Tongue (tissue), 1 donor: ENCODE measurements at regions not wholly inside any gene's neighbourhood (a gene's known extent, or its start where the extent isn't known, plus 50 kb on each side); places are given as distances from the start of the nearest gene placed in this dataset.
A peak's percentile ranks its signal among the peaks of the same experiment; 100 is the strongest.
"Not testable (repeated sequence)": the region's sequence is repeated elsewhere in the genome, so short reads cannot be mapped to it uniquely, and the experiment has no call there.

Experiments used
- DNase-seq: peaks from one replicate; pipeline ENCODE4 v3.0.0-alpha.2; 2015

DNA sequence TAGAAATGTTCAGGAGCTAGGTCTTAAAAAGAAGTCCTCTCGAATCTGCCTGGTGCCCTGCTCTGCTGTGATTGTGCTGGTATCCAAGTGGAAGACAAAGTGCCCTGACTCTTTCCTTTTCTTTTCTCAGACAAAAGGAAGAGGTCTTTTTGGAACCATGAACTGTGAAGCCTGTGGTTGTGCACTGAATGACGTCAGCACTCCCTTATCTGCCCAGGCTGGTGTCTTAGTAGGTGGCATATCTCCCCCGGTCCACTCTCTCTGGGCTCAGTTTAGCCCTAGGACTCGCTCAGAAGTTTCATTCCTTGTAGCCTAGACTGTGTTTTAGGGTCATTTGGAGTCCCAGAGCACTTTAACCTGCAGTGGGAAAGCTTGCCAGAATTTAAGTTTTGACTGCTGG, 400.3 kb upstream of the CT83 start:
- DNase-seq = no peak

DNA sequence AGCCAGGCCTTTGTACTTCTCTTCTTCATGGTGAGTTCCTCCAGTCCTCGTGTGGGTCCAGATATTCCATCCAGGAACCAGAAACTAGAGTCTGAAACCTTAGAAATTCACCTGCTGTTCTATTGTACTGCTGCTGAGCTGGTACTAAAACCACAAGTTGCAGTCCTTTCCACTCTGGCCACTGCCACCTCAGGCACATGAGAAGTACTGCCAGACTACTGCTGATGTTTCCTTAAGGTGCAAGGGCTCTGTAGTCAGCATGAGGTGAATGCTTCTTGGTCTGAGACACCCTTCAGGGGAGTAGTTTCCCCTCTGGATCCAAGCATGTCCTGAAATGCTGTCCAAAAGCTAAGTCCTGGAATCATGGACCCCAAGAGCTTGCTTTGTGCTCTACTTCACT, 399.6 kb upstream of the CT83 start:
- DNase-seq = no peak

DNA sequence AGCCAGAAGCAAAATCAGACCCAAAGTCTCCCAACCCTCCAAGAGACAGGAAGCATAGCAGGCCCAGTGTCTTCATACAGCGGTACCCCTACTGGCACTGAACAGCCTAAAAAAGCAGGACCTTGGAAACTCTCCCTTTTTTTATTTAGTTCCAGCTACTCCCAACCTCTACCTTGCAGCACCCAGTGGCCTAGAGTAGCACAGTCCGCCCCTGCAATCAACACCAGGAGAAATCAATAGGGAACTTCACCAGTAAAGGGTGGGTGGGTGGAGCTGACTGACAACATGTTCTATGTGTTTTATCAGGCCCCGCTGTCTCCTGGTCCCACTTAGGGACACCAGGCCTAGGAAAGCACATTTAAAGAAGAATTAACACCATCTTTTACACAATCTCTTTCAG, 378.5 kb upstream of the CT83 start:
- no peak for DNase-seq

DNA sequence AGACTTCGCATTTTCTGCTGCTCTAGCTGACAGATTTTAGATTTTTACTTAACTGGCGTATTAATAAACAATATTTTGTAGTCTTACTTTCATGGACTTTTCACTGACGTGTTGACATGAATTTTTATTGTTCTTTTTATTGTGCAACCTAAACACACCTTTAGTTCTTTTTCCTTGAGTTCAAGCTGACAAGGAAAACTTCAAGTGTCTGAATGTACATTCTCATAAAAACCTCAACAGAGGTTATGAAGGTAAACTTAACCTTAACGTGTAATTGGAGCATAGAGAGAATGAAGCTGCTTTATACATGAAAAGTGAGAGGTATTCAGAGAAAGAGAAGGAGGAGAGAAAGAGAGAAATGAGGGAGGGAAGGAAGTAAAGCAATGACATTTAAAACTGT, 364.3 kb upstream of the CT83 start:
- DNase-seq = no peak

DNA sequence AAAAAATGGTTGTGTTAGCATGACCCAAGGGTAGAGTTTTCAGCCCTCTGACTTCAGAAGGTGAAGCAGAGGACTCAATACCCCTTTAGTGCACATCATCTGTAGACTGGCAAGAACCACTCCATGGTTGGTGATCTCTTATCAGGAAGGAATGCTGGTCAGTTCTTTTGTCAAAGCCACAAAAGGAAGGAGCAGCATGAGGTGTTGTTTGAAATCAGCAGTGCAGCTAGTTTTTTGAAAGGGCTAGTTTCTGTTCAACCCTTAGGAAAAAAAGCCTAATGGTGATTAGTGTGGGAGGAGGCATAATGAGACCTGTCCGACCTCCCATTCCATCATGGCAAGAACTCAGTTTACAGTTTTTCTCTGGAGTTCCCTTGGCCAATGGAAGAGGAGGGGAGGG, 362.0 kb upstream of the CT83 start:
- no peak for DNase-seq

DNA sequence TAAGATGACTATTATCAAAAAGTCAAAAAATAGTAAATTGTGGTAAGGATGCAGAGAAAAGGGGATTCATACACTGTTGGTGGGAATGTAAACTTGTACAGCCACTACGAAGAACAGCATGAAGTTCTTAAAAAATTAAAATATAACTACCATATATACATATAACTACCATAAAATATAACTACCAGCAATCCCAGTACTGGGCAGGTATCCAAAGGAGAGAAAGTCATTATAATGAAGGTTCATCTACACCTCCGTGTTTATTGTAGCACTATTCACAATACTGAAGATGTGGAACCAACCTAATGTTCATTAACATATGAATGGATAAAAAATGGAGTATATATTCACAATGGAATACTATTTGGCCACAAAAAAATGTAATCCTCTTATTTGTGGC, 360.9 kb upstream of the CT83 start:
- no peak for DNase-seq

DNA sequence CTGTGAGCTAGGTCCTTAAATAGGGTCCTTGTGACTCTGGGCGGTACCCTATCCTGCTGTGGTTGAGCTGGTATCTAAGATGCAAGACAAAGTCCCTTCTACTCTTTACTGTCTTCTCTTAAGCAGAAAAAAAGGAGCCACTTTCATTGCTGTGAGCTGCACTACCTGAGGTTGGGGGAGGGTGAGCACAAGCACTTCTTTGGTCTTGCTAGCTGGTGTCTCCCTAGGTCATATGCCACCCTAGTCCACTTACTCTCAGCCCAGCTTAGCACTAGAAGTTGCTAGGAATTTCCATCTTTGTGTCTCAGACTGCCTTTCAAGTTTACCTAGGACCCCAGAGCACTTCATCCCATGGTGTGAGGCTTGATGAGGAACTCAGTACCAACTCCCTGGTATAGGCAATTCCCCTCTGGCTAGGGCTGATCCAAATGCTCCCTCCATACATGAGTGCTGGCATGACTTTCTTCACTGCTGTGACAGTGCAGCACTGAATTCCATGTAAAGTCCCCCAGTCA, 343.6 kb upstream of the CT83 start:
- DNase-seq = no peak

DNA sequence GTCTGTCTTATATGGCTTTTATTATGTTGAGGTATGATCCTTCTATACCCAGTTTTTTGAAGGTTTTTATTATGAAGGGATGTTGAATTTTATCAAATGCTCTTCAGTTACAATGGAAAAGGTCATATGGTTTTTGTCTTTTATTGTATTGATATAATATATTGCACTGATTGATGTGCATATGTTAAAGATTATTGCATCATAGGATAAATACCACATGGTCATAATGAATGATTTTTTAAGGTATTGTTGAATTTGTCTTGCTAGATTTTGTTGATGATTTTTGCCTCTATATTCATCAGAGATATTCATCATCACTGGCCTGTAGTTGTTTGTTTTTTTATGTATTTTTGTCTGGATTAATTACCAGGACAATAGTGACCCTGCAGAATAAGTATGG, 339.2 kb upstream of the CT83 start:
- DNase-seq = no peak

DNA sequence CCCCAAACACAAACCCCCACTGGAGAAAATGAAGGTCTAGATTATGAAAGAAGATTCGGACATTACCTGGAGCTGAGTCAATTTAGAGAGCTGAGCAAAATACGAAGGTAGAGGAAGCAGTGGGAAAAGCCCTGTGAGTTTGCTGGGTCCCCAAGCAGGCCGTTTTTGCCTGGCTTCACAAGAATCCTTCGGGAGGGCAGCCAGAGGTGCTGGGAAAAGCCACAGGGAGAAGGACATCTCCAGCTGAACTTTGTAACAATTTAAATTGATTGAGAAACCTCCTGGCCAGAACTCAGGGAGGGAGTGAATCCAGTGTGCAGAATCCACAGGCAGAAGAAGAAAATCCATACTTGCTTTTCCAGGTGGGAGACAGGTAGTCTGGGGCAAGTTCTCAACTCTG, 319.1 kb upstream of the CT83 start:
- no peak for DNase-seq

DNA sequence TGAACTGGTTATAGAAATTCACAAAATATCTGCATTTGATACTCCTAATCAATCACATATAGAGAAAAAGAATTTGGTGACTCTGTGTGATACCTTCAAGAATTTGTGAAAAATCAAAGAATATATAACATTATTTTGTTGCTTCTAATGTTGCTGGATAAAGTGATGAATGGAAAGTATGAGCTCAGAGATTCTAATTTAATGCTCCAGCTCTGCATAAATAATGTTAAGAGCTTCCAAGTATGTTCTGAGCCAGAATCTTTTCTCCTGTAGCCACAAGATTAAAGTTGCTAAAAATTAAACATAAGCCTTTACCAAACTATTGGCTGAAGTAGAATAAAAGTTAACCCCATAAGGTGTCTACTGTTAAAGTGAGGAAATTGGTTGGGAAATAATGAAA, 294.7 kb upstream of the CT83 start:
- DNase-seq = peak; percentile 9

DNA sequence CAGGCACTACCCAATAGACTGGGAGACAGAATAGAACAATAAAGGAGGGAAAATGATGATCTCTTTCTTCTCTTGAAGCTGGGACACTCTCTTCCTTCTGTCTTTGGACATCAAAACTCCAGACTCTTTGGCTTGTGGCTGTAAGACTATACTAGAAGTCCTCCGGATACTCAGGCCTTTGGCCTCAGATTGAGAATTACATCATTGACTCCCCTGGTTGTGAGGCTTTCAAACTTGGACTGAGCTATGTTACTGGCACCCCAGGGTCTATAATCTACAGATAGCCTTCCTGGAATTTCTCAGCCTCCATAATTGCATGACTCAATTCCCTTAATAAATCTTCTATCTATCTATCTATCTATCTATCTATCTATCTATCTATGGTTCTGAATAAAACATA, 294.2 kb upstream of the CT83 start:
- DNase-seq = peak; percentile 0

DNA sequence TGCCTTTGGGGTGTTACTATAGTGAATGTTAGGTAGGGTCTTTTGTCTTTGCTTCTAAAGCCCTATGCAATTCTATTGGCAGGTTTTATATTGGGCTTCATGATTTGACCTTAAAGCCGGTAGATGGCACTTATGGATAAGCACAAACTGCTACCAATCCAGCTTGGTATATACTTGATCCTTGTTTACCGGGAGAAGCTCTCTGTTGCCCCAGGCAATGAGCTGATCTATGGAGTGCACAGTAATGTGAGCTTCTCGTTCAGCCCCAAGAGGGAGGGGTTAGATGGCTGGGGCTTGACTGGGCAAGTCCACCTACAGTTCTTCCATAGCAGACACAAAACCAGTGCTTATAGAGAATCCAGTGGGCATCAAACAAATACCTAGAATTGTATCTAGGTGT, 287.2 kb upstream of the CT83 start:
- DNase-seq = peak; percentile 7

DNA sequence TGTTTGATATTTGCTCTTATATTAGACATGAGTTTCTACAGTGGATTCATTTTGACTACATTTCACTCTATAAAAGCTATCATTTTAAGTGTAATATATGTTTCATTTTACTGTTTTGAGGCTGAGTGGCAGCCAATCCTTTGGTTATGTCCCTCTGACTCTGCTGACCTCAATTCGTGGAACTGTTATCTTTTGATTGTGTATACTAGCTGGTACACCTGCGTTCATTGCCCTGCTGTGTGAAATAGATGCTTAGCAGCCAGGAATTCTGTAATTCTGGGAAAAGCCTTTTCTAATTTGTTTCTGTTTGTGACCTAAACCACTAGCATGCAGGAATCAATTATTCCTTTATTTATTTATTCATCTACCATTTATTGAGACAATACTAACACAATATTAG, 269.4 kb upstream of the CT83 start:
- no peak for DNase-seq

DNA sequence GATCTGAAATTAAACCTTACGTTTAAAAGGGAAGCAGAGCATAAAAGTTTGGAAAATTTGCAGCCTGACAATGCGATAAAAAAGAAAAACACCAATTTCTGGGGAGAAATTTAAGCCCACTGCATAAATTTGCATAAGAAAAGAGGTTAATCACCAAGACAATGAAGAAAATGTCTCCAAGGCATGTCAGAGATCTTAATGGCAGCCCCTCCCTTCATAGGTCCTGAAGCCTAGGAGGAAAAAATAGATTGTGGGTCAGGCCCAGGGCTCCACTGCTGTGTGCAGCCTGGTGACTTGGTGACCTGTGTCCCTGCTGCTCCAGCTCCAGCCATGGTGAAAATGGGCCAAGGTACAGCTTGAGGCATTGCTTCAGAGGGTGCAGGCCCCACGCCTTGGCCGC, 264.0 kb upstream of the CT83 start:
- no peak for DNase-seq

DNA sequence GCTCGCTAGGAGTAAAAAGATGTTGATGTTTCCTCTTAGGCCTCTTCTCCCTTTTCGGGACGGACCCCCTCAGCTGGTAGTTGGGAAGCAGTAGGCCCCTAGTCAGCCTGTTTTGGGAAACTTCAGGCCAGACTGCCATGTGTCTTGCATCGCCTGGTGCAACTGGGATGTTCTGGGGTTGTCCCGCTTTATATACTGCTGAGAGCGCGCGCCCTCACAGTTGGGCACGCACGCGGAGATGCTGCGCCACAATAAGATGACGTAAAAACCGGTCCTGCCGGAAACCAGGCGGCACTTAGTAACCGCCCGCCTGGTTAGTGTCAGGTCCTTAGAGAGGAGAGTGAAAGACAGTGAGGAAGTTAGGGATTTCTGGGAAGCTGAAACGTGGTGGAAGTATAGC, 231.3 kb upstream of the CT83 start:
- no peak for DNase-seq

DNA sequence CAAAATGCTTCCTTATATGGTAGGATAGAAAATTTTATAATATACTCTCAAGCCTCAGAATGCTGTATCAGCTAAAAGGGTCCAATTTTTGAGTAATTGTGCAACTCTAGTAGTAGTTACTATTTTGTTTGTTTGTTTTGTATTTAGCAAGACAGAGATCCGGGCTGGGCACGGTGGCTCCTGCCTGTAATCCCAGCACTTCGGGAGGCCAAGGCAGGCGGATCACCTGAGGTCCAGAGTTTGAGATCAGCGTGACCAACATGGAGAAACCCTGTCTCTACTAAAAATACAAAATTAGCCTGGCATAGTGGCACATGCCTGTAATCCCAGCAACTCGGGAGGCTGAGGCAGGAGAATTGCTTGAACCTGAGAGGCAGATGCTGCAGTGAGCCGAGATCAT, 216.8 kb upstream of the CT83 start:
- not testable (repeated sequence) for DNase-seq

DNA sequence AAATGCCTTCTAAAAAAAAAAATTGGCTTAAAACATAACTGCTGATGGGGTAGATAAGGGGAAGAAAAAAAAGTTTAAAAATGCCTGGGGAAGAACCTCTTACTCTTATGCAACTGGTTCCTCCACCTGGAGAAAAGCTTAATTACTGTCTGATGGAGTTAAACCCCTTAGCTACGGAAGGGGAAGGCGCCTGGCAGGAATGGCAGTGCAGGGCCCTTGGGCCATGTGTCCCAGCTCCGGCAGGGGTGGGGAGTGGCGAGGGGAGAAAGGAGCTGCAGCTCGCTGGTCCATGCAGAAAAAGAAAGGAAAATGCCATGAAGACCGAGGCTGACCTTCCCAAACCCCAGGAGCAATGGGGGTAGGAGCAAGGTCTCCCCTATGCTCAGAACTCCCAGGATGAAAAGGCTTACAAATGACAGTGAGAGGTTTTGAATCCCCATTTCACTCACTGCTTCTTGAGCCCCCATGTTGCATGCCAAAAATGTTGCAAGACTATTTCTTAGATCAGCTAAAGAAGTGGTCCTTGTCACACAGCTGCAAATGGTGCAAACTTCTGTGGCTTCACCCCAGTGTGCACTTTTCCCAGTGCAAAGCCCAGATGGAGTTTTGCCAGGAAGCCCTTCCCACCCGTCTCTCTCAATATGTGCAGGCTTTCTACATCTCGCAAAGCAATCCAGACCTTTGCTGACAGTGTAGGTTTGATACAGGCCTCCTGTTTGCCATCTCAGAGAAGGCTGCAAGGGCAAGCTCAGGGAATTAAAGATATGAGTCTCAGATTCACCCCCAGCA, 204.8 kb upstream of the CT83 start:
- peak; percentile 14 for DNase-seq

DNA sequence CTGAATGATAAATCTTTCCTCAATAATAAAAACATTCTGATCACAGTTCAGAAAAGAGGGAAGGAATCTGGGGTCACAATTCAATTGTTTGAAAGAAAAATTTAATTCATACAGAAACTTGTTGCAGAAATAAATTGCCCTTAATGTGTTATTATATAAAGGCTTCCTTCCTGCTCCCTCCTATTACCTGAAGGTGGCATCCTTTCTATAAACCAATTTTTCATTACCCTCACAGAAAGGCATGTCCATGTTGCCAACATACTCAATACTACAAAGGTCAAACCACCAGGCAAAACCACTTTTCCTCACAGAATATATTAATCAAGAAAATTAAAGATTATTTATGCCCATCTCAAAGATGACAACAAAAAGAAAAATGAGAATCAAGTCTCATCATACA, 194.3 kb upstream of the CT83 start:
- DNase-seq = no peak

DNA sequence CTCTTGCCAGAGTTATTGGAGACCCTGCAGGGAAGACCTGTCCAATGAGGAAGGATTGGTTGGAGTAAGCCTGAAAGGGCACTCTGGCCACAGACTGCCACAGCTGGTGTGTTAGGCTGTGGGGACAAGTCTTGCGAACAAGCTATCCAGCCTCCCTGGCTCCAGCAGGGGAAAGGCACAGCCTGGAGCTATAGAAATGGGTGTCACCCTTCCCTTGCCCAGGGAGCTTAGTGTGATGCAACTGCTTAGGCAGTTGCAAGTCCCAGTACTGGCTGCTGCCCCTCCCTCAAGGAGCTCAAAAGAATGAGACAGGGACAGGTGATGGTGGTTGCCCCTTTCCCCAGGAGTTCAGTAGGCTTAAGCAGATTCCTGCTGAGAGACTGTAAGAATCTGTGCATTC, 165.7 kb upstream of the CT83 start:
- no peak for DNase-seq

DNA sequence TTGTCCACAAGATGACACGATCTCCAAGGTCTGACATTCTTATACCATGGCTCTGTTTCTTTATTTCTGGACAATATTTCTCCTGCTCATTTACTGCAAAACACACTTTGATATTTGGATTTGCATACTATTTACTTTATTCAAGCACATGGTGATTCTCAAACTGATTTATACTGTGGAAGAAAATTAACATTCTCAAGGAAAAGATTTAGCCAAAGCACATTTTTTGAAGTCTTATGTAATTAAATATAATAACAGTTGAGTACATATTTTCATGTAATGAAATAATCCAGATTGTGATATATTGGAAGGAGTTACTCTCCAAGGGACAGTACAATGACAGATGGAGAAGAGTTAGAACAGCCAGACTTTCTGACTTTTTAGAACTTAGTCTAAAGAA, 155.8 kb upstream of the CT83 start:
- peak; percentile 41 for DNase-seq

DNA sequence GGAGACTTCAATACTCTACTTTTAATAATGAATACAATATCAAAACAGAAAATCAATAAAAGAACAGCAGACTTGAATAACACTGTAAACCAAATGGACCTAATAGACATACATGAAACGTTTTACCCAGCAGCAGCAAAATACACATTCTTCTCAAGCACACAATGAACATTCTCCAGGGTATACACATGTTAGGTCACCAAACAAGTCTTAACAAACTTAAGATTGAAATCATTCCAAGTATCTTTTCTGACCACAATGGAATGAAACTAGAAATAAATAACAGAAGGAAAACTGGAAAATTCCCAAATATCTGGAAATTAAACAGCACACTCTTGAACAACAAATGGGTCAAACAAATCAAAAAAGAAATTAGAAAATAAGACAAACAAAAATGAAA, 145.0 kb upstream of the CT83 start:
- DNase-seq = peak; percentile 8

DNA sequence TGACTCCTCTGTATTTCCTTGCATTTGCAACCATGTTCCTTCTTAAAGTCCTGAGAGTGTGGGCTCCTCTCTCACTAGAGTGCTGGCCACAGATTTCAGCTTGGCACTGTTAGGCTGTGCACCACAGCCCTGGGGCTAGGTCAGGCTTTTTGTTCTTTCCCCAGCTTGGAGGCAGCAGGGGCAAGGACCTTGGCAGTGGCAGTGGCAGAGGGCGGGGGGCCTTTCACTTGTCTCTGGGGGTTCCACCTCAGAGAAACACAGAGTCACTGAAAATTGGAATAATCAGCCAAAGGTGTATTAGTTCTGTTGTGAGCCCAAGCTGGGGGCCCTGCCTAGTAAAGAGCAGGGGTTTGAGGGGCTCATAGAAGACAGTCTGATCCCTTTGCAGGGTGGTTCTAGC, 142.8 kb upstream of the CT83 start:
- no peak for DNase-seq

DNA sequence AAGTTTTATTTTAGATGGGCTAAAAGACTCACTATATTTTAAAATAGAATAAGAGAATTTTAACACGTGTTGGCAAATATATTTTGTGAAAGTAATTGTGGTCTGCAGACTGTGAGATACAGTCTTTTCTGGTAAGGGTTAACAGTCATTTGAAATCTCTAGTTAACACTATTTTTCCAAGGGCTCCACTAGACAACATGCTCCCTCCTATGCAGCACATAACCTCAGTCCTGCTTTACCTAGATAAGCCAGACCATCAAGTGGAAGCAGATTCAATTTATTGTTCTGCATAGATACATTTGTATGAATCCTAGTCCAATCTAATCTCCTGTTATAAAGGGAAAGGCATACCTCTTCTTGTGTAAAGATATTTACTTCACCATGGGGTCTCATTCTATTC, 133.2 kb upstream of the CT83 start:
- DNase-seq = no peak
